ENCODE measurements at regions not wholly inside any gene's neighbourhood (a gene's known extent, or its start where the extent isn't known, plus 50 kb on each side); places are given as distances from the start of the nearest gene placed in this dataset.
"Not testable (repeated sequence)": the region's sequence is repeated elsewhere in the genome, so short reads cannot be mapped to it uniquely, and the experiment has no call there.

DNA sequence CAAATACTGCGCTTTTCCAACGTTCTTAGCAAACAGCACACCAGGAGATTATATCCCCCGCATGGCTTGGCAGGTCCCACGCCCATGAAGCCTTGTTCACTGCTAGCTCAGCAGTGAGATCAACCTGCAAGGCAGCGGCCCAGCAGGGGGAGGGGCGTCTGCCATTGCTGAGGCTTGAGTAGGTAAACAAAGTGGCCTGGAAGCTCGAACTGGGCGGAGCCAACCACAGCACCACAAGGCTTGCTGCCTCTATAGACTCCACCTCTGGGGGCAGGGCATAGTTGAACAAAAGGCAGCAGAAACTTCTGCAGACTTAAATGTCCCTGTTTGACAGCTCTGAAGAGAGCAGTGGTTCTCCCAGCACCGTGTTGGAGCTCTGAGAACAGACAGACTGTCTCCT, 239.2 kb downstream of the NDUFS4 start:
- H3K36me3 ChIP-seq (ENCODE audit: insufficient read depth, low read length); H3K9me3 ChIP-seq (ENCODE audit: low read length); H2AFZ ChIP-seq (ENCODE audit: low read depth, low read length); H3K27me3 ChIP-seq (ENCODE audit: insufficient read depth, low read length); H3K4me1 ChIP-seq (ENCODE audit: insufficient read depth, low read length); H3K4me3 ChIP-seq (ENCODE audit: low read length): not testable (repeated sequence)

DNA sequence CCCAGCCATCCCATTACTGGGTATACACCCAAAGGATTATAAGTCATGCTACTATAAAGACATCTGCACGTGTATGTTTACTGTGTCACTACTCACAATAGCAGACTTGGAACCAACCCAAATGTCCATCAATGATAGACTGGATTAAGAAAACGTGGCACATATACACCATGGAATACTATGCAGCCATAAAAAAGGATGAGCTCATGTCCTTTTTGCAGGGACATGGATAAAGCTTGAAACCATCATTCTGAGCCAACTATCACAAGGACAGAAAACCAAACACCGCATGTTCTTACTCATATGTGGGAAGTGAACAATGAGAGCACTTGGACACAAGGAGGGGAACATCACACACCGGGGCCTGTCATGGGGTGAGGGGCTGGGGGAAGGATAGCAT, 248.0 kb downstream of the NDUFS4 start:
- H3K36me3 ChIP-seq (ENCODE audit: insufficient read depth, low read length); H3K27me3 ChIP-seq (ENCODE audit: insufficient read depth, low read length); H3K4me3 ChIP-seq (ENCODE audit: low read length); H3K4me1 ChIP-seq (ENCODE audit: insufficient read depth, low read length); H3K9me3 ChIP-seq (ENCODE audit: low read length); H2AFZ ChIP-seq (ENCODE audit: low read depth, low read length): not testable (repeated sequence)

- H3K27me3 ChIP-seq (ENCODE audit: insufficient read depth, low read length) = no peaks in the 10 kb centered on the region
- no peaks in the 10 kb centered on the region for H3K4me1 ChIP-seq (ENCODE audit: insufficient read depth, low read length)
- no peaks in the 10 kb centered on the region for H3K36me3 ChIP-seq (ENCODE audit: insufficient read depth, low read length)
- no peaks in the 10 kb centered on the region for H3K9me3 ChIP-seq (ENCODE audit: low read length)
- H3K4me3 ChIP-seq (ENCODE audit: low read length) = no peak overlapping the region
- no peak overlapping the region for H2AFZ ChIP-seq (ENCODE audit: low read depth, low read length)
Measured at GRCh38 chr5:53814819-53815218, 254.4 kb downstream of the NDUFS4 start.

- H2AFZ ChIP-seq (ENCODE audit: low read depth, low read length) = no peak overlapping the region
- H3K27me3 ChIP-seq (ENCODE audit: insufficient read depth, low read length) = no peaks in the 10 kb centered on the region
- no peaks in the 10 kb centered on the region for H3K9me3 ChIP-seq (ENCODE audit: low read length)
- no peaks in the 10 kb centered on the region for H3K36me3 ChIP-seq (ENCODE audit: insufficient read depth, low read length)
- no peaks in the 10 kb centered on the region for H3K4me1 ChIP-seq (ENCODE audit: insufficient read depth, low read length)
- H3K4me3 ChIP-seq (ENCODE audit: low read length) = no peak overlapping the region
Measured at GRCh38 chr5:53815471-53815870, 255.0 kb downstream of the NDUFS4 start.

GRCh38 chr5:53817183-53817582, 256.7 kb downstream of the NDUFS4 start:
- Histone ChIP-seq H3K36me3 (ENCODE audit: insufficient read depth, low read length) (no peaks in the 10 kb centered on the region), H3K4me1 (ENCODE audit: insufficient read depth, low read length) (no peaks in the 10 kb centered on the region), H2AFZ (ENCODE audit: low read depth, low read length) (no peak overlapping the region), H3K9me3 (ENCODE audit: low read length) (no peaks in the 10 kb centered on the region), H3K27me3 (ENCODE audit: insufficient read depth, low read length) (no peaks in the 10 kb centered on the region), H3K4me3 (ENCODE audit: low read length) (no peak overlapping the region)

DNA sequence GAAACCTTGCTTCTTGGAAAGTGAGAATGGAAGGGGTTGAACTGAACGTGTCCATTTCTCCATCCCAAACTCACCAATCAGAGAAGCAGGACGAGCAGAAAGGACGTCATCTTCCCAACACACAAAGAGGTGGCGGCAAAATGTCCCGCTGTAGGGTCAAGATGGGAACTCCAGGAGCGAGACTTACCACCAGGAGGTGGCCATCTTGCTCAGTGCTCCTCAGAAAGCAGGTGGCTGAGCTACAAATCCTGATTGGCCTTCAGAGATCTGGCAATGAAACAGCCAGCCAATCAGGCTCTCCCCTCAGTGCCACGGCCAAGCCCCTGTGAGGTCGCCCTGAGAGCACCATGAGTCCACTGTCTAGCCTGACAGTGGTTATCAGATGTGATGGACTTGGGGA, 259.0 kb downstream of the NDUFS4 start:
- Histone ChIP-seq H3K36me3 (ENCODE audit: insufficient read depth, low read length) (no peaks in the 10 kb centered on the region), H3K4me3 (ENCODE audit: low read length) (no peak overlapping the region), H3K9me3 (ENCODE audit: low read length) (no peaks in the 10 kb centered on the region), H3K4me1 (ENCODE audit: insufficient read depth, low read length) (no peaks in the 10 kb centered on the region), H2AFZ (ENCODE audit: low read depth, low read length) (no peak overlapping the region), H3K27me3 (ENCODE audit: insufficient read depth, low read length) (no peaks in the 10 kb centered on the region)

DNA sequence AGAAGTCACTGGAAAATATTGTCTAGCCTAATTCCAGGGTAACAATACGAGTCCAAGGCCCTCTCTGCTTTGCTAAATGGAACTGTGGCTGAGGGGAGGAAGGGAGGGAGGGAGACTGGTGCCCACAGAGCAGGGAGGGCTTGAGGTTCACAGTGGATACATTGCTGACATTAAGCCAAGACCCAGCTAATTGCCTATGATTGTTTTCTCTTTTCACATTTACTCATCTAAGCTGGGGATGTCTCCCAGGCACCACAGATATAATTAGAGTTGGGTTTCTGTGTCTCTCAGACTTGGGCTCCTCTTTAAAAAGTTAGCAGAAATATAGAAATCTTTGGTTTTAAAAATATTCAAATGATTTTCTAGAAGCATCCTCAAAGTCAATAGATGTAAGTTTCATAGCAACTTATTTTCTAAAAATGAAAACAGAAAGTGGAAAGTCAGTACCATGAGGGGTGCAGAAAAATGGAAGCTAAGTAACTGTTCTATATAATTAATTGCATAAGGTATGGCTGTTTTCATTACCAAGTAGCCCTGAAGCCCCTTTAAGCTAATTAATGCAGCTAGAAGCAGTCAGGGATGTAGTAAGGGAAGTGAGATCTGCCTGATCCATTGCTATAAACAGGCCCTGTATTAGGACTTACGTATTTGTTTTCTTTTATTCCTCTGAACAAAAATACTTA, 259.8 kb downstream of the NDUFS4 start:
- H3K36me3 ChIP-seq (ENCODE audit: insufficient read depth, low read length) = no peaks in the 10 kb centered on the region
- H3K9me3 ChIP-seq (ENCODE audit: low read length) = no peaks in the 10 kb centered on the region
- no peaks in the 10 kb centered on the region for H3K4me1 ChIP-seq (ENCODE audit: insufficient read depth, low read length)
- no peak overlapping the region for H3K4me3 ChIP-seq (ENCODE audit: low read length)
- H3K27me3 ChIP-seq (ENCODE audit: insufficient read depth, low read length) = no peaks in the 10 kb centered on the region
- no peak overlapping the region for H2AFZ ChIP-seq (ENCODE audit: low read depth, low read length)

DNA sequence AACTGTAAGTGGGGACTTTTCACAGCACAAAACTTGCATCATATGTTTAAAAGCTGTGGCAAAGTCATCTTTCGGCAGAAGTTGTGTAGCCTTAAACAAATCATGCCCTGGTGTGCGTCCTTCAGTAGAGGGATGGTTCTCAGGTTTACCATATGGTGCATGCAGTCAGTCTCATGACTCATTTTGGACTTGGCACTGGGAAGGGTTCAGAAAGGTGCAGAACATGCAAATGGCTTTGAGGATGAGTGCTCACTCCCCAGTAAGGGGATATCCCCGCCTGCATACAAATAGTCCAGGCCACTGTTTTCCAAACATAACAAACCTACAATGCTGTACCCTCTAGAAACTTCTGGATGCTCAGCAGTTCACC, 260.3 kb downstream of the NDUFS4 start:
- no peaks in the 10 kb centered on the region for H3K9me3 ChIP-seq (ENCODE audit: low read length)
- no peaks in the 10 kb centered on the region for H3K4me1 ChIP-seq (ENCODE audit: insufficient read depth, low read length)
- H3K27me3 ChIP-seq (ENCODE audit: insufficient read depth, low read length) = no peaks in the 10 kb centered on the region
- H3K4me3 ChIP-seq (ENCODE audit: low read length) = no peak overlapping the region
- no peaks in the 10 kb centered on the region for H3K36me3 ChIP-seq (ENCODE audit: insufficient read depth, low read length)
- H2AFZ ChIP-seq (ENCODE audit: low read depth, low read length) = no peak overlapping the region

GRCh38 chr5:53825016-53825415, 264.6 kb downstream of the NDUFS4 start:
- H3K4me1 ChIP-seq (ENCODE audit: insufficient read depth, low read length) = no peaks in the 10 kb centered on the region
- H3K27me3 ChIP-seq (ENCODE audit: insufficient read depth, low read length) = no peaks in the 10 kb centered on the region
- no peaks in the 10 kb centered on the region for H3K36me3 ChIP-seq (ENCODE audit: insufficient read depth, low read length)
- no peak overlapping the region for H2AFZ ChIP-seq (ENCODE audit: low read depth, low read length)
- no peak overlapping the region for H3K4me3 ChIP-seq (ENCODE audit: low read length)
- no peaks in the 10 kb centered on the region for H3K9me3 ChIP-seq (ENCODE audit: low read length)

GRCh38 chr5:53825926-53826325, 265.5 kb downstream of the NDUFS4 start:
- H3K9me3 ChIP-seq (ENCODE audit: low read length) = no peaks in the 10 kb centered on the region
- no peak overlapping the region for H3K4me3 ChIP-seq (ENCODE audit: low read length)
- no peak overlapping the region for H2AFZ ChIP-seq (ENCODE audit: low read depth, low read length)
- no peaks in the 10 kb centered on the region for H3K4me1 ChIP-seq (ENCODE audit: insufficient read depth, low read length)
- H3K27me3 ChIP-seq (ENCODE audit: insufficient read depth, low read length) = no peaks in the 10 kb centered on the region
- no peaks in the 10 kb centered on the region for H3K36me3 ChIP-seq (ENCODE audit: insufficient read depth, low read length)

GRCh38 chr5:53826504-53826903, 266.1 kb downstream of the NDUFS4 start:
- H3K4me3 ChIP-seq (ENCODE audit: low read length) = no peak overlapping the region
- H3K4me1 ChIP-seq (ENCODE audit: insufficient read depth, low read length) = no peaks in the 10 kb centered on the region
- no peaks in the 10 kb centered on the region for H3K9me3 ChIP-seq (ENCODE audit: low read length)
- no peaks in the 10 kb centered on the region for H3K27me3 ChIP-seq (ENCODE audit: insufficient read depth, low read length)
- H3K36me3 ChIP-seq (ENCODE audit: insufficient read depth, low read length) = no peaks in the 10 kb centered on the region
- H2AFZ ChIP-seq (ENCODE audit: low read depth, low read length) = no peak overlapping the region

- Histone ChIP-seq H3K4me1 (ENCODE audit: insufficient read depth, low read length) (no peaks in the 10 kb centered on the region), H2AFZ (ENCODE audit: low read depth, low read length) (no peak overlapping the region), H3K4me3 (ENCODE audit: low read length) (no peak overlapping the region), H3K9me3 (ENCODE audit: low read length) (no peaks in the 10 kb centered on the region), H3K36me3 (ENCODE audit: insufficient read depth, low read length) (no peaks in the 10 kb centered on the region), H3K27me3 (ENCODE audit: insufficient read depth, low read length) (no peaks in the 10 kb centered on the region)
Measured at GRCh38 chr5:53827211-53827651, 266.8 kb downstream of the NDUFS4 start.

GRCh38 chr5:53831496-53831895, 271.1 kb downstream of the NDUFS4 start:
- Histone ChIP-seq H3K27me3 (ENCODE audit: insufficient read depth, low read length) (no peaks in the 10 kb centered on the region), H3K4me3 (ENCODE audit: low read length) (no peak overlapping the region), H3K4me1 (ENCODE audit: insufficient read depth, low read length) (no peaks in the 10 kb centered on the region), H2AFZ (ENCODE audit: low read depth, low read length) (no peak overlapping the region), H3K9me3 (ENCODE audit: low read length) (no peaks in the 10 kb centered on the region), H3K36me3 (ENCODE audit: insufficient read depth, low read length) (no peaks in the 10 kb centered on the region)
